Stimulated activated CD4-positive, alpha-beta T cell treated with anti-CD3 and anti-CD28 coated beads, TNF-alpha, amount 100 ng/mL, for 48 hours (primary cell): ENCODE measurements at regions not wholly inside any gene's neighbourhood (a gene's known extent, or its start where the extent isn't known, plus 50 kb on each side); places are given as distances from the start of the nearest gene placed in this dataset.

ENCODE experiments used
- DNase-seq, 3 donors: peaks; one replicate each; pipeline ENCODE4 v3.0.0-alpha.2; 2020; ENCODE audit warnings: low read depth in 3 of 3

GRCh38 chr9:108244686-108245085, 611.1 kb downstream of the ACTL7B start:
- DNase-seq, result no peak

- no peak for DNase-seq
Observed at GRCh38 chr9:108241384-108242073, 614.3 kb downstream of the ACTL7B start.

DNA sequence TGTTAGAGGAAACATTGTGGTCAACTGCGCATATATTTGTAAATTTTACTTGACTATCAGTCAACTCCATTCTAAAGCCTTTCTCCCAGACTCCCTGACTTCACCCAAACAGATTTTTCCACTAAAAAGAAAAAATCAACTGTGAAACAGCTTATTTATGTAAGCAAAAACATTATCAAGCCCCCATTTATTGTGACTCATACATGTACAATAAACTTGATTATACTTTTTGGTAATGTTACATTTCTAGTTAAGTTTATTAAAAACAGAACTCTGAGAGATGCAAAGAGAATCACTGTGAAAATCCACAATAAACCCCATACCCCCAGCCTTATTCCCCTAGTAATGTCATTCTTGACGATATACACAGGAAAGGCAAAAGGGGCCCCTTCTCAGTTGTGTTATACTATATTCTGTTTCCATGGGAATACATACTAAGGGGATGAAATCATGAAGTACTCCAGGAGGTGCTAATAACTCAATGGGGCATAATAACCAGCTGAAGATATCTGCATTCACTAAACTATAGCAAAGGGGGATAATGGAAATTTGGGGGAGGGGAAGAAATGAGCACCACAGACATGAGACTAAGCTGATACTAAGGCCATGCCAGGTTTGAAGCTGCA, 616.0 kb downstream of the ACTL7B start:
- no peak for DNase-seq

DNA sequence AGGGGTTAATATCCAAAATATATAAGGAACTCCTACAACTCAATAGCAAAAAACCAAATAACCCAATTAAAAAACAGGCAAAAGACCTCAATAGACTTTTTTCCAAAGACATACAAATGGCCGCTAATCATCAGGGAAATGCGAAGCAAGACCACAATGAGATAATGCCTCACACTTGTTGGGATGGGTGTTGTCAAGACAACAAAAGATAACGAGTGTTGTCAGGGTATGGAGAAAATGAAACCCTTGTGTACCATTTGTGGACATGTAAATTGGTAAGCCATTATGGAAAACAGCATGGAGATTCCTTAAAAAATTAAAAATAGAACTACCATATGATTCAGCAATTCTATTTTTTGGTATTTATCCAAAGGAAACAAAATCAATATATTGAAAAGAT, 620.2 kb downstream of the ACTL7B start:
- DNase-seq, result no peak

DNA sequence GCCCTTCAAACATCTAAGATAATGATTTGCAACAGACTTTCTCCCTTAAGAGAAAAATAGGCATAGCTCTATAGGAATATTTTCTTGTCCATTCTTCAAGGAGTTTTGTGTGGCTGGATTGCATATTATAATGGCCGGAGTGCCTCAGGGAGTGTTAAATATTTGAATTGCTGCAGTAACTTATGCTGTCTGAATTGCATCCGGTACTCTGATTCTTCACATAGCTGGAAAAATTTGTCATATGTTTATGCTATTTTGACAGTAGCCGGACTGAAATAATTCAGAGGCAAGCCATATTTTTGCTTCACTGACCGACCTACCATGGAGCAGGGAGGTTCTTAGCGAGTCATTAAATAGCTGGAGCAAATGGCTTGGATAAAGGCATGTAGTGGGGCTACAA, 621.0 kb downstream of the ACTL7B start:
- no peak for DNase-seq

DNA sequence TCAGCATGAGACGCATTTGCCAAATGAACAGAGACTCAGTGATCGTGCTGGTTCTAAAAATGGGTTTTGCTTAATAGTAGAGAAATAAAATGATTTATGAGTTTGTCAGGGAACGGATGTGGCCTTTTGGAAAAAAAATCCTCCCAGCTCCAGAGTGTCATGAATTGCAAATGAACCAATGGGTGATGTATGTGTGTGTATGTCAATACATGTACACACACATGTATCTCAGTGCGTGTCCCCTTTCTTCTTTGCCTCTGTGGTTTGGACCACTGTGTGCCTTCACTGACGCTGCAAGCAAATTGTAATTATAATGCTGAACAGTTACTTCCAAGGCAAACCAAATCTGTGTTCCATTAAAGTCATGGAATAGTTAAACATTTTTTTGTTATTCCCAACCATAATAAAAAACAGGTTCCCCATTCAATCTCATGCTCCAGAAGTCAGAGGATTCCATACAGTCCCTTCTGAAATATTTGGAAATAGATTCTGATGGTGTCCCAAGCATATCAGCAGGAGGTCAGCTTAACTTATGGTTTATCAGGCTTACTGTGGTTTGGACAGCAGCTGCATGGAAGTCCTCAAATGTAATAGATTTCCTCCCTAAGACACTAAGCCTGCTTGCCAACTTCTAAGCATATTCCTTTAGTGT, 630.5 kb downstream of the ACTL7B start:
- no peak for DNase-seq

- DNase-seq, result no peak
Observed at GRCh38 chr9:108224716-108225115, 631.1 kb downstream of the ACTL7B start.

DNA sequence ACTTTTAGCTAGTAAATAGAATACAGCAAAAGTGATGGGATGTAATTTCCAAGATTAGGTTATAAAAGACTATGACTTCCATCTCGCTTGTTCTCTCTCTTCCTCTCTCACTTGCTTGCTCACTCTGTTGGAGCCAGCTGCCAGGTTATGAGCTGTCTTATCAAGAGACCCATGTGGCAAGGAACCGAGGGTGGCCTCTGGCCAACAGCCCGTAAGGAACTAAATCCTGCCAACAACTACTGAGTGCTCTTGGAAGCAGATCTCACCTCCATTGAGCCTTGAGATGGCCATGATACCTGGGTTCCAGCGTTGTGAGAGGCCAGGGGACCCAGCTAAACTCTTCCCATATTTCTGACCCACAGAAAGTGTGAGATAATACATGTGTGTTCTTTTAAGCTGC, 636.1 kb downstream of the ACTL7B start:
- DNase-seq, result no peak

DNA sequence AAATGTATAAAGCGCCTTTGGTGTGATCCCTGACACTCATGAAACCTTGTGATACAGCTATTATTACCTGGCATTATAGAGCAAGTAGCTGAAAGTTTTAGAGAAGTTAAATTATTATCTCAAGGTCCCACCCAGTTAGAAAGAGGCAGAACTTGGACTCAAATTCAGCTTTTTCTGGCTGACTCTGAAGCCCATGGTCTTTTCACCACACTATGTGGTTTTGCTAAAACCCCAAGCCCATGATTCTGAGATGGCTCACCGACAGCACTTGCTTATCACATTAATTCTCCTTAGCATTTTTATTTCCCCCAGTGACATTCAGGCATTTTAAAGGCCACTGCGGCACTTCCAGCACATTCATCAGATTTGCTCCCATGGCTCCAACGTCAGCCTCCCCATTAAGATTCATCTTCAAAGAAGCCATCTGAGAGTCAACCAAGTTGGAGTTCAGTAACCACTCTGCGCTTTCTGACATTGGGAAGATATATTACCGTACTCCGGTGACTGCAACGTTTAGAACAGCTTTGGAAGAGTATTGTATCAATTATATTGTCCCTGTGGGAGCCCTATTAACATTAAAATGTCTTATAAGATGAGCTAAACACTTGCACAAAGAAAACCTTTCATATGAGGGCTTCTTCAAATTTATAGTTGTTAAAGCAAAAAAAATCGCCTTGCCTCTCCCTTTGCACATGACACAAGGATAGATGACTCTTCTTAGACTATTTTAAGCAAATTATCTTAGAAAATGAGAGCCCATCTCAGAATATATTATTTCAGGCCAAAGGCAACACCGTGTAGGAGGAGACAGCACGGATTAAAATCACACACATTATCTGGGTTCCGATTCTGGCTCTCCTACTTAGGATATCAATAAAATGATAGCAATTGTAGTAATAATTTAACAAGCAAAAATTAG, 638.1 kb downstream of the ACTL7B start:
- DNase-seq, result no peak

GRCh38 chr9:108213511-108213910, 642.3 kb downstream of the ACTL7B start:
- no peak for DNase-seq

- DNase-seq, result no peak
Observed at GRCh38 chr9:108212184-108212583, 643.6 kb downstream of the ACTL7B start.

GRCh38 chr9:108211411-108211955, 644.3 kb downstream of the ACTL7B start:
- DNase-seq, result no peak

DNA sequence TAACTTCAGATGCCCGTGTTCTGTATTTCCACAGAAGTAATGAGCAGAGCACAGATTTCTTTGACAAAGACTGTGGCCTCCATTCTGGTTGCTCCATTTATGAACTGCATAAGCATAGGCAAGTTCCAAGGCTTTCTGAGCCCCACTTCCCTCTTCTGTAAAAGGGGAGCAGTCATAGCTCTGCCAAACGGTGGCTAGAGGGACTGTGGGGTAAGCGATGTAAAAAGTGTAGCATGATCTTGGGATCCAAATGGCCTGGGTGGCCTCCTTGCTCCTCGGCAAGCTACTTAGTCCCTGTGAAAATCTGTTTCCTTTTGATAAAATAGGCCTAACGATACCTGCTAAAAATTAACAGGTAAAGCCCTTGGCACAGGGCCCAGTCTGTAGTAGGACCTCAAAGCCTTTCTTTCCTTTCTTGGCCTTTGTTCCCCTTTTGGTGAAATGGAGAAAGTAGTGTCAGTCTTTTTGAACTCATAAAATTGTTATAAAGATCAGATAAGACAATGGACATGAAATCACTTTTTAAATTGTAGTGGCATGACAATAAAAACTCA, 646.6 kb downstream of the ACTL7B start:
- DNase-seq, result no peak

DNA sequence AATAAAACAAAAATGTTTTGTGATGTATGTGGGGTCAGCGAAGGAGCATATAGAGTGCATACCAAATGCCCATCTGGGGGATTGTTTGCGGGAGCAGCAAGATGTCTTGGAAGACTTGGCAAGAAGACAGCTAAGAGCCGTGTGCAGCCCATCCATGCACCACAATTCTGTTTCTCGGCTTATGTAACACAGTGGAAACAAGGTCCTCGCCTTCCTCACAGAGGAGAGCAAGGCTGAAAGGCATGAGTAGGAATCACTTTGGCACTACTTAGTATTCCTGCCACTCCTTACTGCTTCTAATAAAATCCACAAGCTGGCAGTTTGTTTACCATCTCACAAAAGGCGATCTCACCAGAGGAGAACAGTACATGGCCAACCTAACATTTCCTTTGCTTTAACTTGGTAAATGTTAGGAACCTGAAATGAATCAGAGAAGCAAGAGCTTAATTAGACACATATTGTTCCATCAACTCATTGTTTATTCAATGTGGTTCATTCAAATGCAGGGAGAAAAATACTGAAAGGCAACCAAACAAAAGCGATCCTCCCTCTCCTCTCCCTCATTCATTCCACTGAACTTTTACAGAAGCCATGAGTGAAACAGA, 648.1 kb downstream of the ACTL7B start:
- no peak for DNase-seq

DNA sequence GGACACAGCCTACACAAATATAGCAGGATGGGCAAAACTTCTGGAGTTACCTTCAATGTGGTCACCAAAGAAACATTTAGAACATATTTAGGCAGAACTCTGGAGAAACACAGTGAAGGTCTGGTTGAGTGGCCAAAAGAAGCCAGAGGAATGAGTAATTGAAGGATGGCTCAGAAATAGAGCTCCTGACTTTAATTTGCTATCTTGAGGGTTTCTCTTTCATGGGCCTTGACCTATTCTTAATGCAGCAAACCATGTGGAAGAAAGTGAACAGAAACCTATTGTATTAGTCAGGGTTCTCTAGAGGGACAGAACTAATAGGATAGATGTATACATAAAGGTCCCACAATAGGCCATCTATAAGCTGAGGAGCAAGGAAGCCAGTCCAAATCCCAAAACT, 650.5 kb downstream of the ACTL7B start:
- DNase-seq, result no peak

DNA sequence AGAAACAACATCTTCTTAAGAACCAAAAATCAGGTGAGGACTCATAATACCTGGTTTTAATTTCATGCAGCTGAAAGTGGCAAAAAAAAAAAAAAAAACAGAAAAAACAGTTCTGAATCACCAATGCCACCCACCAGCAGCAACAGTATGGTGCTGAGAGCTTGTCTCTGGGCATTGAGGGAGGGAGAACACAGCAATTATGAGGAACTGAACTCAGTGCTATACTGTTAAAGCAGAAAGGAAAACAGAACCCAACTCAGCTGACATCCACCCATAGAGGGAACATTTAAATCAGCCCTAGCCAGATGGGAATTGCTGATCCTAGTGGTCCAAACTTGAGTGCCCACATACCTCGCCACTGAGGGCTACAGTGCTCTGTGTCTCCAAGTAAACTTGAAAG, 657.9 kb downstream of the ACTL7B start:
- DNase-seq, result no peak

GRCh38 chr9:108197008-108197365, 658.8 kb downstream of the ACTL7B start:
- DNase-seq, result no peak

GRCh38 chr9:108196332-108197007, 659.3 kb downstream of the ACTL7B start:
- DNase-seq, result no peak

DNA sequence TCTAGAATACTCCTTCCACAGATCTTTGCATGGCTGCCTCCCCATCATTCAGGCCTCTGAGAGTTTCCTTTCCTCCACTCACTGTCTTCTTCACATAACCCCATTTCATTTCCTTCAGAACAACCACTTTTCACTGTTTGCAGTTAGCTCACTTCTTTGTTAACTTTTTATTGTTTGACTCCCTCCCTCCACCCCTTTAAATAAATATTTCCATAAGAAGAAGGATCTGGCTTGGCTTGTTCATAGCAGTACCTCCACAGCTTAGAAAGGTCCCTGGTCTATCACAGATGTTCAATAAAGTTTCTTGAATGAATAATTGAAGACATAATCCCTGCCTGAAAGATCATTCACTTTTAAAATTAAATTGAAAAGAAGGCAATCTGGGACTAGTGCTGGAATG, 661.6 kb downstream of the ACTL7B start:
- no peak for DNase-seq

GRCh38 chr9:108193026-108193710, 662.6 kb downstream of the ACTL7B start:
- no peak for DNase-seq
